ENCODE measurements at regions not wholly inside any gene's neighbourhood (a gene's known extent, or its start where the extent isn't known, plus 50 kb on each side); places are given as distances from the start of the nearest gene placed in this dataset.

- no peak overlapping the region for H3K4ac ChIP-seq (ENCODE audit: low read length)
- no peak overlapping the region for H3K27ac ChIP-seq (replicated peaks; ENCODE audit: low read length)
- no peak overlapping the region for H3K18ac ChIP-seq (ENCODE audit: low read length)
- no peak overlapping the region for H3K4me2 ChIP-seq (ENCODE audit: insufficient read depth, low read length, poor library complexity, severe bottlenecking)
- H3K9me3 ChIP-seq (replicated peaks in 1 of 2; ENCODE audit: control insufficient read depth in 2 of 2, insufficient read depth in 1 of 2, low read depth in 1 of 2, low read length in 2 of 2): peaks cover 0 to 3% of the 10 kb centered on the region in 2 donors
- no peaks in the 10 kb centered on the region for H3K36me3 ChIP-seq (replicated peaks in 1 of 2; ENCODE audit: control insufficient read depth in 2 of 2, insufficient read depth in 2 of 2, low read length in 2 of 2)
- no peak overlapping the region for H3K23ac ChIP-seq (ENCODE audit: low read depth, low read length, poor library complexity)
- no peak overlapping the region for H4K91ac ChIP-seq (ENCODE audit: low read depth, low read length, poor library complexity)
- H3K14ac ChIP-seq (ENCODE audit: low read length): no peak overlapping the region
- no peak overlapping the region for H3K4me3 ChIP-seq (ENCODE audit: low read length in 2 of 2)
- H2AK5ac ChIP-seq (ENCODE audit: low read depth, low read length): no peak overlapping the region
- no peak for DNase-seq (ENCODE audit: low spot score)
- WGBS, 2 donors (ENCODE audit: extremely low coverage in 2 of 2, insufficient read length in 2 of 2, insufficient replicate concordance in 1 of 2): no CpG with 5 or more reads among the region's 2 CpGs
- H3K27me3 ChIP-seq (ENCODE audit: control insufficient read depth in 3 of 3, insufficient read depth in 3 of 3, low read depth in 1 of 3, low read length in 3 of 3): no peaks in the 10 kb centered on the region
- no peak overlapping the region for H2BK5ac ChIP-seq (ENCODE audit: low read length)
- no peak overlapping the region for H3K9ac ChIP-seq (ENCODE audit: low read depth, low read length, poor library complexity)
- peaks cover 4 to 8% of the 10 kb centered on the region in 2 donors for H3K4me1 ChIP-seq (ENCODE audit: control insufficient read depth in 2 of 2, insufficient read depth in 1 of 2, low read depth in 1 of 2, low read length in 2 of 2)
- no peak overlapping the region for H4K8ac ChIP-seq (ENCODE audit: low read depth, low read length)
- H2BK12ac ChIP-seq (ENCODE audit: low read length): no peak overlapping the region
- H2BK15ac ChIP-seq (ENCODE audit: low read length): no peak overlapping the region
- H2BK120ac ChIP-seq (ENCODE audit: low read depth, low read length): no peak overlapping the region
- H3K79me1 ChIP-seq (ENCODE audit: low read depth, low read length): no peaks in the 10 kb centered on the region
- no peak overlapping the region for H2AFZ ChIP-seq (ENCODE audit: low read length)
These were observed 187.1 kb downstream of the RPS24 start for GRCh38 chr10:78220781-78221180.

- Histone ChIP-seq H3K27ac (replicated peaks; ENCODE audit: low read length) (no peak overlapping the region), H2AFZ (ENCODE audit: low read length) (no peak overlapping the region), H3K4me2 (ENCODE audit: insufficient read depth, low read length, poor library complexity, severe bottlenecking) (no peak overlapping the region), H3K4me1 (ENCODE audit: control insufficient read depth in 2 of 2, insufficient read depth in 1 of 2, low read depth in 1 of 2, low read length in 2 of 2) (peaks cover 0 to 5% of the 10 kb centered on the region in 2 donors), H2BK15ac (ENCODE audit: low read length) (no peak overlapping the region), H2BK120ac (ENCODE audit: low read depth, low read length) (no peak overlapping the region), H4K91ac (ENCODE audit: low read depth, low read length, poor library complexity) (no peak overlapping the region), H3K9me3 (replicated peaks in 1 of 2; ENCODE audit: control insufficient read depth in 2 of 2, insufficient read depth in 1 of 2, low read depth in 1 of 2, low read length in 2 of 2) (peaks cover 0 to 3% of the 10 kb centered on the region in 2 donors), H3K4me3 (ENCODE audit: low read length in 2 of 2) (no peak overlapping the region), H3K79me1 (ENCODE audit: low read depth, low read length) (no peaks in the 10 kb centered on the region), H4K8ac (ENCODE audit: low read depth, low read length) (no peak overlapping the region), H3K27me3 (ENCODE audit: control insufficient read depth in 3 of 3, insufficient read depth in 3 of 3, low read depth in 1 of 3, low read length in 3 of 3) (no peaks in the 10 kb centered on the region), H3K9ac (ENCODE audit: low read depth, low read length, poor library complexity) (no peak overlapping the region), H2BK5ac (ENCODE audit: low read length) (no peak overlapping the region), H3K14ac (ENCODE audit: low read length) (no peak overlapping the region), H2BK12ac (ENCODE audit: low read length) (no peak overlapping the region), H3K23ac (ENCODE audit: low read depth, low read length, poor library complexity) (no peak overlapping the region), H3K4ac (ENCODE audit: low read length) (no peak overlapping the region), H2AK5ac (ENCODE audit: low read depth, low read length) (no peak overlapping the region), H3K18ac (ENCODE audit: low read length) (peak overlapping the region; percentile 9), H3K36me3 (replicated peaks in 1 of 2; ENCODE audit: control insufficient read depth in 2 of 2, insufficient read depth in 2 of 2, low read length in 2 of 2) (no peaks in the 10 kb centered on the region)
- no peak for DNase-seq (ENCODE audit: low spot score)
- no CpG with 5 or more reads among the region's 11 CpGs for WGBS, 2 donors (ENCODE audit: extremely low coverage in 2 of 2, insufficient read length in 2 of 2, insufficient replicate concordance in 1 of 2)
These were observed 188.6 kb downstream of the RPS24 start for GRCh38 chr10:78222096-78222790.

DNA sequence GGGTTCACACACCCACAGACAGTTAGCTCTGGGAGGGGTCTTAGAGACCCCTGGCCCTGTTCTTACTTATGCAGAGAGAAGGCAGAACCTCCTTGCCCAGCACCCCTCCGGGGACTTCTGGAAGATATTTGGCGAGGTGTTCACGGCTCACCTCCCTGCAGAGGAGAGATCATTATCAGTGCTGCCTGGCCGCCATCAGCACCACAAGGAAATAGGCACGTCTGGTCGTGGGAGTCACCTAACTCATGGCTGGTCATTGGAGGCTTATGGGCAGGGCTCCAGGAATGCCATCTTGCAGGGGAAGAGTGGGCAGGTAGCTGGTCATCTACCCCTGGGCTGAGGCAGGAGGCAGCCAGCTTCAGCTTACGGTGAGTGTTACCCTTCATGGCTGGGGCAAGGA, 189.4 kb downstream of the RPS24 start:
- H3K36me3 ChIP-seq (replicated peaks in 1 of 2; ENCODE audit: control insufficient read depth in 2 of 2, insufficient read depth in 2 of 2, low read length in 2 of 2): no peaks in the 10 kb centered on the region

DNA sequence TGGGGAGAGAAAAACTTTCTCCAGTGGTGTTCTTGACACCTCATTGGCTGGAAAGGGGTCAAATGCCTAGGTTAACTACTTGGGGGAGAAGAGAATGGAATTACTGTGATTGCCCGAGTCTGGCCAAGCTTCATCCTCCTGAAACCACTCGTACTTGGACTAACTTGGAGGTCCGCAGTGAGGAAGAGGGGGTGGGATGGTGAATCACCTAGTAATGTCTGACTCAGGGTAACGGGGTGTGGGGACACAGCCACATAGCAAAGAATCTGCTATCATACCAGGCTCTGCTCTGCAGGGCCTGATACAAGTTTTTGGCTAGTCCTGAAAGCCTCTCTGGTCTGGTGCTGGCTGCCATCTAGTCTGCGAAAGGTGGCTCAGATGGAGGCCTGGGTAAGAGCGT, 190.9 kb downstream of the RPS24 start:
- Histone ChIP-seq H2BK5ac (ENCODE audit: low read length) (no peak overlapping the region), H3K27ac (replicated peaks; ENCODE audit: low read length) (no peak overlapping the region), H3K4me2 (ENCODE audit: insufficient read depth, low read length, poor library complexity, severe bottlenecking) (no peak overlapping the region), H3K9ac (ENCODE audit: low read depth, low read length, poor library complexity) (no peak overlapping the region), H3K4ac (ENCODE audit: low read length) (no peak overlapping the region), H3K27me3 (ENCODE audit: control insufficient read depth in 3 of 3, insufficient read depth in 3 of 3, low read depth in 1 of 3, low read length in 3 of 3) (no peaks in the 10 kb centered on the region), H2BK15ac (ENCODE audit: low read length) (no peak overlapping the region), H3K79me1 (ENCODE audit: low read depth, low read length) (no peaks in the 10 kb centered on the region), H3K18ac (ENCODE audit: low read length) (no peak overlapping the region), H3K14ac (ENCODE audit: low read length) (no peak overlapping the region), H4K91ac (ENCODE audit: low read depth, low read length, poor library complexity) (no peak overlapping the region), H2BK120ac (ENCODE audit: low read depth, low read length) (no peak overlapping the region), H3K36me3 (replicated peaks in 1 of 2; ENCODE audit: control insufficient read depth in 2 of 2, insufficient read depth in 2 of 2, low read length in 2 of 2) (no peaks in the 10 kb centered on the region), H3K9me3 (replicated peaks in 1 of 2; ENCODE audit: control insufficient read depth in 2 of 2, insufficient read depth in 1 of 2, low read depth in 1 of 2, low read length in 2 of 2) (no peaks in the 10 kb centered on the region), H3K4me3 (ENCODE audit: low read length in 2 of 2) (no peak overlapping the region), H2BK12ac (ENCODE audit: low read length) (no peak overlapping the region), H2AFZ (ENCODE audit: low read length) (no peak overlapping the region), H4K8ac (ENCODE audit: low read depth, low read length) (no peak overlapping the region), H3K23ac (ENCODE audit: low read depth, low read length, poor library complexity) (no peak overlapping the region), H2AK5ac (ENCODE audit: low read depth, low read length) (no peak overlapping the region), H3K4me1 (ENCODE audit: control insufficient read depth in 2 of 2, insufficient read depth in 1 of 2, low read depth in 1 of 2, low read length in 2 of 2) (no peaks in the 10 kb centered on the region)
- DNase-seq (ENCODE audit: low spot score): no peak
- no CpG with 5 or more reads among the region's 6 CpGs for WGBS, 2 donors (ENCODE audit: extremely low coverage in 2 of 2, insufficient read length in 2 of 2, insufficient replicate concordance in 1 of 2)

More for the DNA sequence above, 189.4 kb downstream of the RPS24 start:
- H2BK120ac ChIP-seq (ENCODE audit: low read depth, low read length): no peak overlapping the region
- no CpG with 5 or more reads among the region's 7 CpGs for WGBS, 2 donors (ENCODE audit: extremely low coverage in 2 of 2, insufficient read length in 2 of 2, insufficient replicate concordance in 1 of 2)
- H3K23ac ChIP-seq (ENCODE audit: low read depth, low read length, poor library complexity): no peak overlapping the region
- H3K9ac ChIP-seq (ENCODE audit: low read depth, low read length, poor library complexity): no peak overlapping the region
- no peak overlapping the region for H3K18ac ChIP-seq (ENCODE audit: low read length)
- no peak for DNase-seq (ENCODE audit: low spot score)
- H3K4ac ChIP-seq (ENCODE audit: low read length): no peak overlapping the region
- peaks cover 0 to 5% of the 10 kb centered on the region in 2 donors for H3K4me1 ChIP-seq (ENCODE audit: control insufficient read depth in 2 of 2, insufficient read depth in 1 of 2, low read depth in 1 of 2, low read length in 2 of 2)
- H2BK15ac ChIP-seq (ENCODE audit: low read length): no peak overlapping the region
- no peak overlapping the region for H3K14ac ChIP-seq (ENCODE audit: low read length)
- H2BK12ac ChIP-seq (ENCODE audit: low read length): no peak overlapping the region
- H3K27ac ChIP-seq (replicated peaks; ENCODE audit: low read length): no peak overlapping the region
- H2BK5ac ChIP-seq (ENCODE audit: low read length): no peak overlapping the region
- H3K9me3 ChIP-seq (replicated peaks in 1 of 2; ENCODE audit: control insufficient read depth in 2 of 2, insufficient read depth in 1 of 2, low read depth in 1 of 2, low read length in 2 of 2): peaks cover 0 to 3% of the 10 kb centered on the region in 2 donors
- no peak overlapping the region for H3K4me2 ChIP-seq (ENCODE audit: insufficient read depth, low read length, poor library complexity, severe bottlenecking)
- H3K4me3 ChIP-seq (ENCODE audit: low read length in 2 of 2): no peak overlapping the region
- H3K79me1 ChIP-seq (ENCODE audit: low read depth, low read length): no peaks in the 10 kb centered on the region
- no peak overlapping the region for H2AK5ac ChIP-seq (ENCODE audit: low read depth, low read length)
- no peaks in the 10 kb centered on the region for H3K27me3 ChIP-seq (ENCODE audit: control insufficient read depth in 3 of 3, insufficient read depth in 3 of 3, low read depth in 1 of 3, low read length in 3 of 3)
- no peak overlapping the region for H4K91ac ChIP-seq (ENCODE audit: low read depth, low read length, poor library complexity)
- H4K8ac ChIP-seq (ENCODE audit: low read depth, low read length): no peak overlapping the region
- H2AFZ ChIP-seq (ENCODE audit: low read length): no peak overlapping the region

All from neuronal stem cell (in vitro differentiated cells).